Osteocyte (in vitro differentiated cells): ENCODE measurements at regions not wholly inside any gene's neighbourhood (a gene's known extent, or its start where the extent isn't known, plus 50 kb on each side); places are given as distances from the start of the nearest gene placed in this dataset.

Source experiments
- DNase-seq: peaks from one replicate; pipeline ENCODE4 v3.0.0; 2021; ENCODE audit warnings: mixed read lengths; ENCODE audit not compliant: unreplicated experiment; ENCODE audit errors: extremely low spot score
- H3K27ac Mint-ChIP-seq: one replicate; pipeline ENCODE4 v1.8.0; 2021; ENCODE audit warnings: mild to moderate bottlenecking, mixed read lengths; ENCODE audit not compliant: unreplicated experiment
- H3K27me3 Mint-ChIP-seq: one replicate; pipeline ENCODE4 v1.8.0; 2021; ENCODE audit warnings: mixed read lengths; ENCODE audit not compliant: unreplicated experiment
- H3K36me3 Mint-ChIP-seq: one replicate; pipeline ENCODE4 v1.8.0; 2021; ENCODE audit warnings: mixed read lengths; ENCODE audit not compliant: unreplicated experiment
- H3K4me1 Mint-ChIP-seq: one replicate; pipeline ENCODE4 v1.8.0; 2021; ENCODE audit warnings: mixed read lengths; ENCODE audit not compliant: unreplicated experiment
- H3K4me3 Mint-ChIP-seq: one replicate; pipeline ENCODE4 v1.8.0; 2021; ENCODE audit warnings: mild to moderate bottlenecking, moderate library complexity, mixed read lengths; ENCODE audit not compliant: unreplicated experiment
- H3K9me3 Mint-ChIP-seq: one replicate; pipeline ENCODE4 v1.8.0; 2021; ENCODE audit warnings: mixed read lengths; ENCODE audit not compliant: unreplicated experiment
- CTCF ChIP-seq: fragments of 200-600 bp; sonication (generic); IDR thresholded peaks from 2 replicates; pipeline ENCODE4 v1.5.0; 2021; ENCODE audit warnings: antibody characterized with exemption, mild to moderate bottlenecking, moderate library complexity

- TF ChIP-seq CTCF: no peak
- Mint-ChIP-seq H3K27ac (no peak overlapping the region), H3K36me3 (no peaks in the 10 kb centered on the region)
Measured at GRCh38 chr4:22903913-22904312, 211.2 kb downstream of the GBA3 start.

GRCh38 chr4:22901631-22902030, 208.9 kb downstream of the GBA3 start:
- DNase-seq: no peak
- Mint-ChIP-seq H3K4me3 (no peak overlapping the region), H3K27ac (no peak overlapping the region), H3K9me3 (no peaks in the 10 kb centered on the region), H3K36me3 (no peaks in the 10 kb centered on the region), H3K27me3 (peaks cover 3% of the 10 kb centered on the region), H3K4me1 (peaks cover 5% of the 10 kb centered on the region)
- TF ChIP-seq CTCF: no peak

More at GRCh38 chr4:22903913-22904312, 211.2 kb downstream of the GBA3 start:
- DNase-seq: no peak
- H3K4me3 Mint-ChIP-seq: no peak overlapping the region
- H3K27me3 Mint-ChIP-seq: no peaks in the 10 kb centered on the region
- peaks cover 5% of the 10 kb centered on the region for H3K4me1 Mint-ChIP-seq
- no peaks in the 10 kb centered on the region for H3K9me3 Mint-ChIP-seq

- DNase-seq: no peak
- Mint-ChIP-seq H3K4me3 (no peak overlapping the region), H3K9me3 (no peaks in the 10 kb centered on the region), H3K27me3 (peaks cover 3% of the 10 kb centered on the region), H3K36me3 (no peaks in the 10 kb centered on the region), H3K27ac (no peak overlapping the region), H3K4me1 (peaks cover 5% of the 10 kb centered on the region)
- TF ChIP-seq CTCF: no peak
Measured at GRCh38 chr4:22900876-22901275, 208.1 kb downstream of the GBA3 start.

- no peak for DNase-seq
- peaks cover 9% of the 10 kb centered on the region for H3K27me3 Mint-ChIP-seq
Measured at GRCh38 chr4:22897520-22898108, 204.9 kb downstream of the GBA3 start.

GRCh38 chr4:22895482-22895881, 202.7 kb downstream of the GBA3 start:
- no peaks in the 10 kb centered on the region for H3K4me1 Mint-ChIP-seq
- H3K27me3 Mint-ChIP-seq: peaks cover 9% of the 10 kb centered on the region
- no peak overlapping the region for H3K27ac Mint-ChIP-seq
- no peak for TF ChIP-seq CTCF
- no peak for DNase-seq
- no peaks in the 10 kb centered on the region for H3K36me3 Mint-ChIP-seq
- H3K9me3 Mint-ChIP-seq: no peaks in the 10 kb centered on the region
- no peak overlapping the region for H3K4me3 Mint-ChIP-seq

More at GRCh38 chr4:22897520-22898108, 204.9 kb downstream of the GBA3 start:
- Mint-ChIP-seq H3K4me3 (no peak overlapping the region), H3K27ac (no peak overlapping the region), H3K4me1 (peaks cover 5% of the 10 kb centered on the region), H3K36me3 (no peaks in the 10 kb centered on the region), H3K9me3 (no peaks in the 10 kb centered on the region)
- peak; percentile 82 for TF ChIP-seq CTCF
